H1 (cell line): ENCODE measurements at regions not wholly inside any gene's neighbourhood (a gene's known extent, or its start where the extent isn't known, plus 50 kb on each side); places are given as distances from the start of the nearest gene placed in this dataset.

Experiments used
- CTCF ChIA-PET: fragments of 300-600 bp; sonication (Branson Sonifier 250); formaldehyde crosslinking; loops from one replicate; lab custom pipeline; 2021; ENCODE audit not compliant: partially characterized antibody; lab: Charles Lee
- POLR2A ChIA-PET: fragments of 300-600 bp; sonication (Branson Sonifier 250); formaldehyde crosslinking; loops from one replicate; lab custom pipeline; 2021; ENCODE audit warnings: inconsistent platforms; ENCODE audit not compliant: partially characterized antibody; lab: Charles Lee
- DNase-seq, 2 experiments: peaks; one replicate each; pipeline versions ENCODE4 v3.0.0 to v3.0.0-alpha.2; 2010 to 2022; ENCODE audit warnings: low spot score in 2 of 2, low read depth in 1 of 2, mixed read lengths in 1 of 2
- FAIRE-seq: peaks from 2 replicates; lab custom pipeline; 2011; peaks lifted over from hg19 to GRCh38; lab: Jason Lieb, UNC
- H2AFZ ChIP-seq: 2 replicates; pipeline ENCODE4 v1.8.1; 2012; ENCODE audit warnings: low read length, inconsistent platforms
- H2AK5ac ChIP-seq: 2 replicates; pipeline ENCODE4 v1.6.1; 2013; ENCODE audit warnings: low read depth, low read length
- H2BK120ac ChIP-seq: replicated peaks from 2 replicates; pipeline ENCODE3; 2013; ENCODE audit warnings: low read depth, low read length, inconsistent platforms
- H2BK12ac ChIP-seq: 2 replicates; pipeline ENCODE4 v1.6.1; 2013; ENCODE audit warnings: low read depth, low read length
- H2BK15ac ChIP-seq: 2 replicates; pipeline ENCODE4 v1.6.1; 2013; ENCODE audit warnings: low read length
- H2BK20ac ChIP-seq: 2 replicates; pipeline ENCODE4 v1.6.1; 2013; ENCODE audit warnings: low read length
- H2BK5ac ChIP-seq: 2 replicates; pipeline ENCODE4 v1.6.1; 2013; ENCODE audit warnings: low read depth, low read length
- H3K14ac ChIP-seq: 2 replicates; pipeline ENCODE4 v1.6.1; 2013; ENCODE audit warnings: inconsistent platforms; ENCODE audit not compliant: insufficient read length
- H3K18ac ChIP-seq: 2 replicates; pipeline ENCODE4 v1.6.1; 2013; ENCODE audit warnings: low read length; ENCODE audit errors: extremely low read depth
- H3K23ac ChIP-seq: 2 replicates; pipeline ENCODE4 v1.6.1; 2013; ENCODE audit warnings: inconsistent platforms; ENCODE audit not compliant: insufficient read length
- H3K23me2 ChIP-seq: 2 replicates; pipeline ENCODE4 v1.6.1; 2013; ENCODE audit warnings: low read depth, low read length
- H3K27ac ChIP-seq: 2 replicates; pipeline ENCODE4 v1.6.1; 2011; ENCODE audit warnings: low read depth, low read length, inconsistent platforms
- H3K27me3 ChIP-seq, 4 experiments: replicated peaks in 1 of 4; 1 replicate in 1 of 4; 2 replicates in 3 of 4; pipeline versions ENCODE4 v1.6.1 to v1.8.1; 2011 to 2013; ENCODE audit warnings: low read length in 3 of 4, mild to moderate bottlenecking in 3 of 4, inconsistent platforms in 2 of 4, mixed read lengths in 2 of 4, moderate library complexity in 1 of 4; ENCODE audit not compliant: control insufficient read depth in 3 of 4, insufficient read depth in 3 of 4; ENCODE audit errors: extremely low read depth in 1 of 4
- H3K36me3 ChIP-seq, 4 experiments: 2 replicates each; pipeline versions ENCODE4 v1.6.1 to v1.8.1; 2011 to 2013; ENCODE audit warnings: mild to moderate bottlenecking in 4 of 4, low read length in 3 of 4, moderate library complexity in 2 of 4, control low read depth in 1 of 4, inconsistent platforms in 1 of 4; ENCODE audit not compliant: insufficient read depth in 4 of 4, control insufficient read depth in 2 of 4
- H3K4ac ChIP-seq: replicated peaks from 2 replicates; pipeline ENCODE3; 2013; ENCODE audit warnings: low read length, low read depth, mixed read lengths, inconsistent platforms; ENCODE audit not compliant: insufficient read length
- H3K4me1 ChIP-seq, 4 experiments: replicated peaks in 1 of 4; 1 replicate in 1 of 4; 2 replicates in 3 of 4; pipeline versions ENCODE4 v1.6.1 to v1.8.1; 2011 to 2013; ENCODE audit warnings: low read length in 3 of 4, inconsistent platforms in 2 of 4, mixed read lengths in 1 of 4; ENCODE audit not compliant: insufficient read depth in 4 of 4, control insufficient read depth in 3 of 4
- H3K4me2 ChIP-seq, 2 experiments: 2 replicates each; pipeline versions ENCODE4 v1.6.1 to v1.8.1; 2011 to 2013; ENCODE audit warnings: low read depth in 2 of 2, low read length in 2 of 2, control low read depth in 1 of 2, inconsistent platforms in 1 of 2, mild to moderate bottlenecking in 1 of 2; ENCODE audit not compliant: insufficient read depth in 1 of 2
- H3K4me3 ChIP-seq, 4 experiments: fragments of 200-600, 300-600 bp in 1 of 4; sonication (generic), shearing (Covaris generic), sonication (Bioruptor Twin) in 1 of 4; 2 replicates each; pipeline versions ENCODE4 v1.5.1 to v1.8.1; 2011 to 2016; ENCODE audit warnings: low read length in 4 of 4, low read depth in 3 of 4, control low read depth in 2 of 4, inconsistent platforms in 2 of 4, mild to moderate bottlenecking in 2 of 4, mixed read lengths in 1 of 4, moderate library complexity in 1 of 4; ENCODE audit not compliant: insufficient read depth in 2 of 4; ENCODE audit errors: extremely low read depth in 1 of 4
- H3K56ac ChIP-seq: replicated peaks from 2 replicates; pipeline ENCODE3; 2013; ENCODE audit warnings: low read depth, mild to moderate bottlenecking, mixed read lengths, low read length, inconsistent platforms; ENCODE audit not compliant: insufficient read length
- H3K79me1 ChIP-seq: 2 replicates; pipeline ENCODE4 v1.6.1; 2013; ENCODE audit warnings: low read depth, low read length, control low read depth
- H3K79me2 ChIP-seq, 2 experiments: 2 replicates each; pipeline versions ENCODE4 v1.6.1 to v1.8.1; 2012 to 2013; ENCODE audit warnings: low read length in 2 of 2, mild to moderate bottlenecking in 2 of 2, inconsistent platforms in 1 of 2; ENCODE audit not compliant: insufficient read depth in 2 of 2, control insufficient read depth in 1 of 2
- H3K9ac ChIP-seq, 4 experiments: replicated peaks in 1 of 4; 1 replicate in 1 of 4; 2 replicates in 3 of 4; pipeline versions ENCODE4 v1.6.1 to v1.8.1; 2011 to 2013; ENCODE audit warnings: low read depth in 3 of 4, low read length in 3 of 4, control low read depth in 2 of 4, mild to moderate bottlenecking in 2 of 4, moderate library complexity in 2 of 4, inconsistent platforms in 1 of 4; ENCODE audit errors: extremely low read depth in 1 of 4
- H3K9me3 ChIP-seq, 2 experiments: 2 replicates each; pipeline versions ENCODE4 v1.6.1 to v1.8.1; 2012 to 2013; ENCODE audit warnings: mild to moderate bottlenecking in 2 of 2, moderate library complexity in 2 of 2, control low read depth in 1 of 2, inconsistent platforms in 1 of 2, low read depth in 1 of 2, low read length in 1 of 2, mixed read lengths in 1 of 2; ENCODE audit not compliant: insufficient read depth in 2 of 2
- H4K20me1 ChIP-seq, 2 experiments: replicated peaks in 1 of 2; 2 replicates each; pipeline versions ENCODE3 to v1.8.1; 2011 to 2013; ENCODE audit warnings: inconsistent platforms in 2 of 2, low read length in 2 of 2, mild to moderate bottlenecking in 1 of 2; ENCODE audit not compliant: insufficient read depth in 2 of 2, control insufficient read depth in 1 of 2
- H4K5ac ChIP-seq: 2 replicates; pipeline ENCODE4 v1.6.1; 2013; ENCODE audit warnings: low read length, low read depth, mixed read lengths, inconsistent platforms; ENCODE audit not compliant: insufficient read length
- H4K8ac ChIP-seq: 2 replicates; pipeline ENCODE4 v1.8.0; 2013; ENCODE audit warnings: mild to moderate bottlenecking, moderate library complexity, low read length, inconsistent platforms; ENCODE audit not compliant: insufficient read depth; ENCODE audit errors: extremely low read depth
- H4K91ac ChIP-seq: replicated peaks from 2 replicates; pipeline ENCODE3; 2013; ENCODE audit warnings: low read length, mixed read lengths, inconsistent platforms; ENCODE audit not compliant: insufficient read length
- ASH2L ChIP-seq: fragments of 200-600, 300-600 bp; sonication (generic); IDR thresholded peaks from one replicate; pipeline ENCODE4 v1.7.1; 2017; ENCODE audit warnings: low read length
- CBX5 ChIP-seq: fragments of 300-800, 300-1000 bp; sonication (generic); IDR thresholded peaks from 2 replicates; pipeline ENCODE4 v1.7.1; 2016; ENCODE audit warnings: antibody characterized with exemption, low read length, low read depth
- EZH2 ChIP-seq: fragments of 200-600 bp; sonication (generic); IDR thresholded peaks from 2 replicates; pipeline ENCODE4 v1.7.1; 2012; ENCODE audit warnings: low read depth, mild to moderate bottlenecking, moderate library complexity, low read length, inconsistent platforms; ENCODE audit not compliant: severe bottlenecking
- HDAC6 ChIP-seq: IDR thresholded peaks from one replicate; pipeline ENCODE4 v1.7.1; 2012; ENCODE audit warnings: low read depth, mild to moderate bottlenecking, inconsistent platforms, low read length, moderate library complexity
- KDM5A ChIP-seq: fragments of 200-600 bp; IDR thresholded peaks from 2 replicates; pipeline ENCODE4 v1.7.1; 2012; ENCODE audit warnings: mild to moderate bottlenecking, low read length, inconsistent platforms, mixed read lengths
- POLR2A ChIP-seq, 2 experiments: IDR thresholded peaks; 1 replicate in 1 of 2; 2 replicates in 1 of 2; pipeline ENCODE4 v1.6.1; 2011; ENCODE audit warnings: low read depth in 2 of 2, low read length in 2 of 2, mild to moderate bottlenecking in 2 of 2; ENCODE audit errors: control extremely low read depth in 1 of 2
- POU5F1 ChIP-seq: IDR thresholded peaks from 2 replicates; pipeline ENCODE4 v1.6.1; 2011; ENCODE audit warnings: low read depth, mild to moderate bottlenecking, low read length, moderate library complexity
- RBBP5 ChIP-seq: IDR thresholded peaks from 2 replicates; pipeline ENCODE4 v1.7.1; 2012; ENCODE audit warnings: low read depth, mild to moderate bottlenecking, inconsistent platforms, low read length, moderate library complexity, borderline replicate concordance
- RNF2 ChIP-seq: fragments of 200-900, 300-1000 bp; sonication (generic); IDR thresholded peaks from 2 replicates; pipeline ENCODE4 v1.7.1; 2016; ENCODE audit warnings: borderline replicate concordance, low read depth, mild to moderate bottlenecking, antibody characterized with exemption, low read length; ENCODE audit not compliant: poor library complexity, severe bottlenecking; ENCODE audit errors: missing control alignments
- SRF ChIP-seq: IDR thresholded peaks from 2 replicates; pipeline ENCODE4 v1.6.1; 2011; ENCODE audit warnings: mild to moderate bottlenecking, low read depth, low read length, moderate library complexity
- TAF7 ChIP-seq: optimal IDR thresholded peaks from 2 replicates; pipeline ENCODE3; 2011; ENCODE audit warnings: low read depth, mild to moderate bottlenecking, inconsistent platforms, low read length, moderate library complexity, borderline replicate concordance
- TCF12 ChIP-seq: IDR thresholded peaks from 2 replicates; pipeline ENCODE4 v1.6.1; 2011; ENCODE audit warnings: low read depth, mild to moderate bottlenecking, low read length
- TEAD4 ChIP-seq: IDR thresholded peaks from 2 replicates; pipeline ENCODE4 v1.6.1; 2012; ENCODE audit warnings: low read depth, low read length, inconsistent platforms, mixed read lengths
- YY1 ChIP-seq: IDR thresholded peaks from 2 replicates; pipeline ENCODE4 v1.6.1; 2011; ENCODE audit warnings: low read depth, mild to moderate bottlenecking, low read length
- WGBS, 2 experiments: shearing (Covaris generic) in 1 of 2; methylation state at CpG; one replicate each; pipeline versions ENCODE4 v1.1.6 to v1.1.7; 2013 to 2015; ENCODE audit warnings: low lambda C conversion rate in 2 of 2, mixed read lengths in 2 of 2, inconsistent platforms in 1 of 2, low coverage in 1 of 2, missing lambda C conversion rate in 1 of 2; ENCODE audit not compliant: insufficient replicate concordance in 2 of 2, insufficient coverage in 1 of 2, insufficient read length in 1 of 2; ENCODE audit errors: extremely low coverage in 1 of 2, missing lambda C conversion rate in 1 of 2; 5-methylcytosine and 5-hydroxymethylcytosine counted together

DNA sequence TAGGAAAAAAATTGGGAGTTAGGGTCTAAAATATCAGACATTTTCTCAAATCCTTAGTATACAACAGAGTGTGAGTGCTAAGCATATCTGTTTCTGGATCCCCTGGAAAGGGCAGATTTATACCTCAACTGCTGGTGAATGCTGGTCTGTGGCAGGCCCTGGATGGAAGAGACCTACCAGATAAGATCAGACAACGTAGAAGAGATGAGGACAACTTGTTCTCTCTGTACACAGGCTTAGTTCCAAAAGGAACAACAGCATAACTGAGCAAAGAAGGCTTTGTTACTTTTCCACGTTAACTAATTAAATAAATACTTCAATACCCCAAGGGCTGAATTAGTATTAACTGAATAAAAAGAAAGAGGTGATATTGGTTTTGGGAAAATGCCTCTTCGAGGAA is 1277.3 kb downstream of the SLITRK5 start:
- H2BK15ac ChIP-seq, result no peak overlapping the region
- no peaks in the 10 kb centered on the region for H3K27me3 ChIP-seq
- H3K4me1 ChIP-seq, result no peaks in the 10 kb centered on the region
- no peak overlapping the region for H2BK5ac ChIP-seq
- no peak overlapping the region for H4K91ac ChIP-seq
- no peaks in the 10 kb centered on the region for H3K79me1 ChIP-seq
- no peak overlapping the region for H3K18ac ChIP-seq
- 91% methylated on average over 3 of the region's 3 CpGs; no CpG with 5 or more reads in 1 of the 2 experiments for WGBS, 2 experiments
- no peaks in the 10 kb centered on the region for H3K9me3 ChIP-seq
- no peak overlapping the region for H2BK120ac ChIP-seq
- H2BK20ac ChIP-seq, result no peak overlapping the region
- no peak overlapping the region for H2BK12ac ChIP-seq
- no peak overlapping the region for H4K5ac ChIP-seq
- H3K23ac ChIP-seq, result no peak overlapping the region
- no peaks in the 10 kb centered on the region for H3K79me2 ChIP-seq
- H3K4ac ChIP-seq, result no peak overlapping the region
- POLR2A ChIA-PET, result no interaction called here
- no peak overlapping the region for H2AK5ac ChIP-seq
- no peak overlapping the region for H3K27ac ChIP-seq
- no peak for FAIRE-seq
- H3K9ac ChIP-seq, result no peak overlapping the region
- no peak for DNase-seq
- no peak overlapping the region for H4K8ac ChIP-seq
- no peak overlapping the region for H3K4me2 ChIP-seq
- H2AFZ ChIP-seq, result no peak overlapping the region
- no peaks in the 10 kb centered on the region for H3K23me2 ChIP-seq
- CTCF ChIA-PET, result no interaction called here
- no peak overlapping the region for H3K56ac ChIP-seq
- H3K36me3 ChIP-seq, result no peaks in the 10 kb centered on the region
- H3K14ac ChIP-seq, result no peak overlapping the region
- H4K20me1 ChIP-seq, result no peaks in the 10 kb centered on the region
- H3K4me3 ChIP-seq, result no peak overlapping the region
- TF ChIP-seq TEAD4, result no peak
- no peak for TF ChIP-seq SRF
- TF ChIP-seq POLR2A (IDR thresholded peaks at IDR 0.05; ENCODE audit: control extremely low read depth in 1 of 2, low read depth in 2 of 2, low read length in 2 of 2), result no peak
- no peak for TF ChIP-seq RBBP5
- TF ChIP-seq EZH2, result no peak
- TF ChIP-seq POU5F1, result no peak
- TF ChIP-seq CBX5, result no peak
- no peak for TF ChIP-seq KDM5A
- TF ChIP-seq ASH2L, result no peak
- TF ChIP-seq YY1, result no peak
- no peak for TF ChIP-seq TCF12
- no peak for TF ChIP-seq RNF2
- no peak for TF ChIP-seq TAF7
- TF ChIP-seq HDAC6, result no peak
